HepG2 (cell line): ENCODE measurements at regions not wholly inside any gene's neighbourhood (a gene's known extent, or its start where the extent isn't known, plus 50 kb on each side); places are given as distances from the start of the nearest gene placed in this dataset.

Experiments used
- CHD2 ChIP-seq: IDR thresholded peaks from 2 replicates; pipeline ENCODE4 v1.6.1; 2011; ENCODE audit warnings: low read depth, low read length, improper control_type of control experiment
- EHMT2 ChIP-seq: fragments of 200-600 bp; sonication (generic); IDR thresholded peaks from 2 replicates; pipeline ENCODE4 v1.7.0; 2017; ENCODE audit warnings: antibody characterized with exemption, low read depth, low read length, borderline replicate concordance
- ETV6 ChIP-seq: sonication (generic); formaldehyde crosslinking; conservative IDR thresholded peaks from 2 replicates; pipeline ENCODE4 v1.4.0; 2020; ENCODE audit warnings: missing genetic modification reagents
- NR2F1 ChIP-seq, 2 experiments: fragments of 450-650 bp in 1 of 2; formaldehyde crosslinking in 1 of 2; IDR thresholded peaks; 2 replicates each; pipeline versions ENCODE4 v1.5.0 to v1.6.1; 2016 to 2020; ENCODE audit warnings: mild to moderate bottlenecking in 1 of 2, missing compliant biosample characterization in 1 of 2, missing genetic modification reagents in 1 of 2, moderate library complexity in 1 of 2
- SMC3 ChIP-seq: IDR thresholded peaks from 2 replicates; pipeline ENCODE4 v1.6.1; 2011; ENCODE audit warnings: low read length, improper control_type of control experiment
- ZNF879 ChIP-seq: sonication (generic); formaldehyde crosslinking; IDR thresholded peaks from 2 replicates; pipeline ENCODE4 v1.8.1; 2023; ENCODE audit warnings: missing genetic modification reagents
- TF ChIP-seq, protein P1 (sequence below): sonication (generic); formaldehyde crosslinking; IDR thresholded peaks from 2 replicates; pipeline ENCODE4 v1.8.0; 2022; ENCODE audit warnings: missing genetic modification reagents, low read depth, mild to moderate bottlenecking, borderline replicate concordance
- TF ChIP-seq, protein P2 (sequence below): conservative IDR thresholded peaks from 2 replicates; pipeline ENCODE4 v1.6.1; 2018; ENCODE audit warnings: missing genetic modification reagents

DNA sequence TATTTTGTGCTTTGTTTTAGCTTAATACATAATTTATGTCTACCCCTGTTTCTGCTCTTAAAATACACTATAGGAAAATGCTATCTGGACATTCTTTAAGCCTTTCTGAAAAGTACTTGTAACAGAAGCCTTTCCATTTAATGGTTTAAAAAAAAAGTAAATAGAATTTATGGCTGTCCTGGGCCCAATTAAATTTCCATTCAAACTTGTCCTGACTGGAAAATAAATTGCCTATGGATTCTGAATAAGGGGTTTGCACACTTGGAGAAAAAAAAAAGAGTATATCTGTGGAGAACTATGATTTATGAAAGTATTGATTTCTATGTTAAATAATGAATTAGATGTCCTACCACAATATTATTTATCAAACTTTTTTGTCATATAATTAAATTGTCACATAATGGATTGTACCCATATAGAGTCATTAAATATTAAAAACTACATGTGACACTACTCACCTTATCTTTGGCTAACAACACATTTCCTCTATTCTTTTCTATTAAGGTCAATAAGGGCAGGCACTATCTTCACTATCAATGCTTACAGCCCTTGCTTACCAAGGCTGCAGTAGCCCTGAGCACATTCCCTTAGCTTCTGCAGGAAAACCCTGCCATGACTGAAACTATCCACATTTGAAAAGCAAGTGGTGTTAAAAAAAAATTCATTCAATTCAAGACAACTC lies 396.1 kb upstream of the ROBO2 start:
- TF ChIP-seq NR2F1 (CRISPR knock-in tag; IDR thresholded peaks at IDR 0.05) (no peak), EHMT2 (no peak), ETV6 (no peak), SMC3 (no peak), CHD2 (no peak), ZNF879 (CRISPR knock-in tag) (no peak)
- TF ChIP-seq, protein P1, sequence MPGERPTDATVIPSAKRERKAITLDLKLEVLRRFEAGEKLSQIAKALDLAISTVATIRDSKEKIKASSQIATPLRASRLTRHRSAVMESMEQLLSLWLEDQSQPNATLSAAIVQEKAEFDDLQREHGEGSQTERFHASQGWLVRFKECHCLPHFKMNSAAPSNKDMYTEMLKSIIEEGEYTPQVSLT (CRISPR knock-in tag): no peak
- TF ChIP-seq, protein P2, sequence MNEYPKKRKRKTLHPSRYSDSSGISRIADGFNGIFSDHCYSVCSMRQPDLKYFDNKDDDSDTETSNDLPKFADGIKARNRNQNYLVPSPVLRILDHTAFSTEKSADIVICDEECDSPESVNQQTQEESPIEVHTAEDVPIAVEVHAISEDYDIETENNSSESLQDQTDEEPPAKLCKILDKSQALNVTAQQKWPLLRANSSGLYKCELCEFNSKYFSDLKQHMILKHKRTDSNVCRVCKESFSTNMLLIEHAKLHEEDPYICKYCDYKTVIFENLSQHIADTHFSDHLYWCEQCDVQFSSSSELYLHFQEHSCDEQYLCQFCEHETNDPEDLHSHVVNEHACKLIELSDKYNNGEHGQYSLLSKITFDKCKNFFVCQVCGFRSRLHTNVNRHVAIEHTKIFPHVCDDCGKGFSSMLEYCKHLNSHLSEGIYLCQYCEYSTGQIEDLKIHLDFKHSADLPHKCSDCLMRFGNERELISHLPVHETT (CRISPR knock-in tag): no peak
